ENCODE measurements at regions not wholly inside any gene's neighbourhood (a gene's known extent, or its start where the extent isn't known, plus 50 kb on each side); places are given as distances from the start of the nearest gene placed in this dataset.
"Not testable (repeated sequence)": the region's sequence is repeated elsewhere in the genome, so short reads cannot be mapped to it uniquely, and the experiment has no call there.

GRCh38 chr2:51780353-51780752, 748.4 kb upstream of the NRXN1 start:
- DNase-seq (no peak), ATAC-seq (no peak)
- H3K9me3 ChIP-seq, result peaks cover 0 to 2% (median 0%) of the 10 kb centered on the region in 11 donors
- H3K27me3 ChIP-seq, result no peaks in the 10 kb centered on the region
- TF ChIP-seq CTCF (IDR thresholded peaks at IDR 0.05), result no peak
- no peak overlapping the region for H3K4me3 ChIP-seq
- peaks cover 0 to 18% (median 0%) of the 10 kb centered on the region in 9 donors for H3K4me1 ChIP-seq
- H3K36me3 ChIP-seq, result no peaks in the 10 kb centered on the region
- intact Hi-C loops (cut with DNase I), result no loop called here
- no peak overlapping the region for H3K27ac ChIP-seq
- 97 to 99% methylated on average over 26 of the region's 26 CpGs for WGBS, 2 donors

- H3K27me3 ChIP-seq; ATAC-seq; DNase-seq; H3K36me3 ChIP-seq; H3K4me3 ChIP-seq; intact Hi-C loops (cut with DNase I); H3K9me3 ChIP-seq; H3K27ac ChIP-seq: not testable (repeated sequence)
- 80 to 85% methylated on average over 7 of the region's 7 CpGs for WGBS, 2 donors
- peaks cover 0 to 18% (median 0%) of the 10 kb centered on the region in 9 donors for H3K4me1 ChIP-seq
Observed at GRCh38 chr2:51779723-51780122, 747.8 kb upstream of the NRXN1 start.

- H3K27me3 ChIP-seq, result no peaks in the 10 kb centered on the region
- peaks cover 0 to 15% (median 0%) of the 10 kb centered on the region in 11 donors for H3K9me3 ChIP-seq
- no peak for DNase-seq
- H3K36me3 ChIP-seq, result no peaks in the 10 kb centered on the region
- H3K27ac ChIP-seq, result no peak overlapping the region
- no peak for TF ChIP-seq CTCF (IDR thresholded peaks at IDR 0.05)
- no peak for ATAC-seq
- peaks cover 0 to 13% (median 0%) of the 10 kb centered on the region in 9 donors for H3K4me1 ChIP-seq
- WGBS, 2 donors, result 68 to 74% methylated on average over 3 of the region's 3 CpGs
- intact Hi-C loops (cut with DNase I), result no loop called here
- H3K4me3 ChIP-seq, result no peak overlapping the region
Observed at GRCh38 chr2:51778806-51779205, 746.9 kb upstream of the NRXN1 start.

GRCh38 chr2:51774606-51775005, 742.7 kb upstream of the NRXN1 start:
- H3K27me3 ChIP-seq; H3K4me3 ChIP-seq; H3K4me1 ChIP-seq; H3K27ac ChIP-seq; intact Hi-C loops (cut with DNase I); H3K36me3 ChIP-seq; ATAC-seq; DNase-seq: not testable (repeated sequence)
- peaks cover 0 to 33% (median 0%) of the 10 kb centered on the region in 11 donors for H3K9me3 ChIP-seq
- WGBS, 2 donors, result 92 to 93% methylated on average over 12 of the region's 12 CpGs

- Histone ChIP-seq H3K27ac (no peak overlapping the region), H3K9me3 (no peaks in the 10 kb centered on the region), H3K4me3 (no peak overlapping the region), H3K36me3 (no peaks in the 10 kb centered on the region), H3K4me1 (no peaks in the 10 kb centered on the region), H3K27me3 (no peaks in the 10 kb centered on the region)
- TF ChIP-seq CTCF (IDR thresholded peaks at IDR 0.05), result no peak
- ATAC-seq, result no peak
- intact Hi-C loops (cut with DNase I), result no loop called here
- no peak for DNase-seq
Observed at GRCh38 chr2:51760441-51760840, 728.5 kb upstream of the NRXN1 start.

- H3K36me3 ChIP-seq, result no peaks in the 10 kb centered on the region
- DNase-seq, result no peak
- H3K27me3 ChIP-seq, result no peaks in the 10 kb centered on the region
- H3K4me1 ChIP-seq, result no peaks in the 10 kb centered on the region
- TF ChIP-seq CTCF (IDR thresholded peaks at IDR 0.05), result no peak
- 75% methylated on average over 1 of the region's 1 CpG for WGBS, 2 donors
- intact Hi-C loops (cut with DNase I), result no loop called here
- H3K4me3 ChIP-seq, result no peak overlapping the region
- no peak for ATAC-seq
- H3K9me3 ChIP-seq, result no peaks in the 10 kb centered on the region
- H3K27ac ChIP-seq, result no peak overlapping the region
Observed at GRCh38 chr2:51758081-51758480, 726.1 kb upstream of the NRXN1 start.
